Keratinocyte (primary cell): ENCODE measurements at regions not wholly inside any gene's neighbourhood (a gene's known extent, or its start where the extent isn't known, plus 50 kb on each side); places are given as distances from the start of the nearest gene placed in this dataset.

Source experiments
- DNase-seq: peaks from one replicate; pipeline ENCODE4 v3.0.0-alpha.2; 2011; ENCODE audit warnings: low read depth, missing footprints, low spot score
- FAIRE-seq: peaks from 2 replicates; lab custom pipeline; 2011; peaks lifted over from hg19 to GRCh38; lab: Jason Lieb, UNC
- H2AFZ ChIP-seq: 2 replicates; pipeline ENCODE4 v1.6.0; 2012; ENCODE audit warnings: low read length, control low read depth, inconsistent platforms; ENCODE audit not compliant: control insufficient read depth
- H3K27ac ChIP-seq: 2 replicates; pipeline ENCODE4 v1.5.1; 2011; ENCODE audit warnings: low read length; ENCODE audit not compliant: control insufficient read depth, insufficient read depth
- H3K27me3 ChIP-seq: 3 replicates; pipeline ENCODE4 v1.6.0; 2011; ENCODE audit warnings: low read length; ENCODE audit not compliant: control insufficient read depth, insufficient read depth; ENCODE audit errors: extremely low read depth
- H3K36me3 ChIP-seq, 2 experiments: 2 replicates in 1 of 2; 3 replicates in 1 of 2; pipeline ENCODE4 v1.5.1; 2011; ENCODE audit warnings: low read length in 2 of 2, mild to moderate bottlenecking in 1 of 2; ENCODE audit not compliant: control insufficient read depth in 2 of 2, insufficient read depth in 2 of 2; ENCODE audit errors: extremely low read depth in 1 of 2
- H3K4me1 ChIP-seq: 3 replicates; pipeline ENCODE4 v1.5.1; 2011; ENCODE audit warnings: low read length; ENCODE audit not compliant: control insufficient read depth, insufficient read depth; ENCODE audit errors: extremely low read depth
- H3K4me2 ChIP-seq: 3 replicates; pipeline ENCODE4 v1.6.0; 2011; ENCODE audit warnings: low read depth, low read length; ENCODE audit not compliant: control insufficient read depth, insufficient read depth; ENCODE audit errors: extremely low read depth
- H3K4me3 ChIP-seq, 3 experiments: fragments of 200-600 bp in 1 of 3; sonication (generic) in 1 of 3; 2 replicates in 2 of 3; 3 replicates in 1 of 3; pipeline ENCODE4 v1.5.1; 2011 to 2016; ENCODE audit warnings: low read length in 3 of 3, mild to moderate bottlenecking in 3 of 3, control low read depth in 2 of 3, inconsistent platforms in 1 of 3, low read depth in 1 of 3, mixed read lengths in 1 of 3, mixed run types in 1 of 3, moderate library complexity in 1 of 3; ENCODE audit not compliant: control insufficient read depth in 2 of 3, insufficient read depth in 2 of 3; ENCODE audit errors: extremely low read depth in 1 of 3
- H3K79me2 ChIP-seq: 2 replicates; pipeline ENCODE4 v1.6.0; 2012; ENCODE audit warnings: low read length; ENCODE audit not compliant: control insufficient read depth, insufficient read depth
- H3K9ac ChIP-seq: 3 replicates; pipeline ENCODE4 v1.6.0; 2011; ENCODE audit warnings: low read length; ENCODE audit not compliant: control insufficient read depth, insufficient read depth; ENCODE audit errors: extremely low read depth
- H3K9me1 ChIP-seq: 3 replicates; pipeline ENCODE4 v1.6.0; 2011; ENCODE audit warnings: low read length; ENCODE audit not compliant: control insufficient read depth, insufficient read depth; ENCODE audit errors: extremely low read depth
- H3K9me3 ChIP-seq: 2 replicates; pipeline ENCODE4 v1.5.1; 2012; ENCODE audit warnings: low read depth, low read length; ENCODE audit not compliant: control insufficient read depth
- H4K20me1 ChIP-seq: 3 replicates; pipeline ENCODE4 v1.6.0; 2011; ENCODE audit warnings: low read length; ENCODE audit not compliant: control insufficient read depth, insufficient read depth; ENCODE audit errors: extremely low read depth
- CTCF ChIP-seq, 3 experiments: IDR thresholded peaks in 1 of 3; conservative IDR thresholded peaks in 1 of 3; optimal IDR thresholded peaks in 1 of 3; 2 replicates in 2 of 3; 3 replicates in 1 of 3; pipeline versions ENCODE3 to v1.5.1; 2011; ENCODE audit warnings: low read length in 3 of 3, mild to moderate bottlenecking in 3 of 3, moderate library complexity in 2 of 3, control low read depth in 1 of 3, inconsistent platforms in 1 of 3; ENCODE audit not compliant: insufficient read depth in 2 of 3; ENCODE audit errors: extremely low read depth in 1 of 3
- EZH2 ChIP-seq: IDR thresholded peaks from one replicate; pipeline ENCODE4 v1.6.1; 2012; ENCODE audit warnings: inconsistent platforms, mild to moderate bottlenecking, low read length, moderate library complexity
- dilution Hi-C: fragments of 300-500 bp; cut with MboI; formaldehyde crosslinking; loops from one replicate; pipeline ENCODE4 v1.7.0; 2020; ENCODE audit warnings: low sequenced_read_pairs; ENCODE audit not compliant: extremely low pct_ligation_motif_present

DNA sequence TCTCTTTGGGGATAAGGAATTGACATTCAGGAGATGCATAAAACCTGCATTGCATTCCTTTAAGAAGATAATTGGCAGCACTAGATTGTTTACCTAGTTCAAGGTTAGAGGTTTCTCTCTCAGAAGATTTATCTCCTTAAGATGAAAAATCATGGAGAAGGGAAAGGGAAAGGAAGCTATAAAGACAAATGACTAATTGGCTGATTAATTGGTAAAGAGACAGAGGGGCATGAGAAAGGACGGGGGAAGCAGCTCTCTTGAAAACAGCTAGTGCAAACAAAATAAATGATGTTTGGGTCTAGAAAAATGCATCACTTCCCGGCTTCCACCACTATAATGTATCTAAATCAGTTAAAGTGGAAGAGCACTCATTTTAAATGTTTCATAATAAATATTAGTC is 941.2 kb downstream of the XPNPEP1 start:
- H3K79me2 ChIP-seq, result no peaks in the 10 kb centered on the region
- no peak overlapping the region for H3K4me2 ChIP-seq
- H3K36me3 ChIP-seq, result no peaks in the 10 kb centered on the region
- H3K27ac ChIP-seq, result no peak overlapping the region
- FAIRE-seq, result no peak
- H3K9ac ChIP-seq, result no peak overlapping the region
- H3K4me1 ChIP-seq, result no peaks in the 10 kb centered on the region
- no peak overlapping the region for H2AFZ ChIP-seq
- TF ChIP-seq EZH2 (no peak), CTCF (optimal IDR thresholded peaks at IDR 0.05 in 1 of 3, IDR thresholded peaks at IDR 0.05 in 1 of 3, conservative IDR thresholded peaks at IDR 0.05 in 1 of 3; ENCODE audit: extremely low read depth in 1 of 3, insufficient read depth in 2 of 3, low read length in 3 of 3) (no peak)
- H3K9me3 ChIP-seq, result no peaks in the 10 kb centered on the region
- H3K27me3 ChIP-seq, result no peaks in the 10 kb centered on the region
- no peaks in the 10 kb centered on the region for H3K9me1 ChIP-seq
- no peaks in the 10 kb centered on the region for H4K20me1 ChIP-seq
- dilution Hi-C loops, result no loop called here
- no peak overlapping the region for H3K4me3 ChIP-seq
- no peak for DNase-seq

- Histone ChIP-seq H3K9ac (no peak overlapping the region), H2AFZ (no peak overlapping the region), H3K27ac (no peak overlapping the region), H3K79me2 (no peaks in the 10 kb centered on the region), H3K4me2 (no peak overlapping the region), H3K4me1 (no peaks in the 10 kb centered on the region), H3K9me3 (no peaks in the 10 kb centered on the region), H3K9me1 (no peaks in the 10 kb centered on the region), H3K4me3 (no peak overlapping the region), H4K20me1 (no peaks in the 10 kb centered on the region), H3K36me3 (no peaks in the 10 kb centered on the region), H3K27me3 (no peaks in the 10 kb centered on the region)
- DNase-seq (no peak), FAIRE-seq (no peak)
- TF ChIP-seq CTCF (optimal IDR thresholded peaks at IDR 0.05 in 1 of 3, IDR thresholded peaks at IDR 0.05 in 1 of 3, conservative IDR thresholded peaks at IDR 0.05 in 1 of 3; ENCODE audit: extremely low read depth in 1 of 3, insufficient read depth in 2 of 3, low read length in 3 of 3), result no peak
- no peak for TF ChIP-seq EZH2
- dilution Hi-C loops, result no loop called here
Observed at GRCh38 chr10:108980869-108981268, 942.4 kb downstream of the XPNPEP1 start.
